Prostate gland (tissue), 2 donors: ENCODE measurements at regions not wholly inside any gene's neighbourhood (a gene's known extent, or its start where the extent isn't known, plus 50 kb on each side); places are given as distances from the start of the nearest gene placed in this dataset.

Experiments used
- POLR2A ChIP-seq: fragments of 450-650 bp; IDR thresholded peaks from one replicate; pipeline ENCODE4 v1.6.1; 2016; ENCODE audit warnings: antibody characterized with exemption, mild to moderate bottlenecking
- POLR2AphosphoS5 ChIP-seq: sonication (generic); formaldehyde crosslinking; IDR thresholded peaks from one replicate; pipeline ENCODE4 v1.6.1; 2017; ENCODE audit warnings: antibody characterized with exemption
- TF ChIP-seq, protein P1 (sequence below), 4 experiments: fragments of 200-600 bp in 2 of 4; fragments of 450-650 bp in 2 of 4; sonication (generic) in 2 of 4; IDR thresholded peaks; 1 replicate in 3 of 4; 2 replicates in 1 of 4; pipeline ENCODE4 v1.5.1; 2016 to 2019; ENCODE audit warnings: antibody characterized with exemption in 4 of 4, mild to moderate bottlenecking in 2 of 4, moderate library complexity in 2 of 4

DNA sequence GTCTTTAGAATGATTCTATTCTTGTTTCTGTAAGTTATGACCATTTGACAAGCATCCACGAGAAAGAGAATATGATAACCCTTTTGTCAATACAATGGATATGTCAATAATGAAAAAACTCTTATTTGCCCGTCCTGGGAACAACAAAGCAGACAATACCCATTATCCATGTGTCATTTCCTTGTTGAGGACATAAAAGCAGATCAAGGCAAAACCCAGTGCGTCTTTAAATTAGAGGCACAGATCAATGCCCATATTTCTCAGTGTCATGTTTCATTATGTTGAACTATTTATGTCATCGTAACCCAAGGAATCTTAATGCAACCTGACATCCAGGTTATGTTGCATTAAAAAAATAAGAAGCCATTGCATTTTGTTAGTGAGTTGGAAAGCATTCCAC, 365.0 kb upstream of the CELF4 start:
- TF ChIP-seq POLR2A (no peak), POLR2AphosphoS5 (no peak)
- TF ChIP-seq, protein P1, sequence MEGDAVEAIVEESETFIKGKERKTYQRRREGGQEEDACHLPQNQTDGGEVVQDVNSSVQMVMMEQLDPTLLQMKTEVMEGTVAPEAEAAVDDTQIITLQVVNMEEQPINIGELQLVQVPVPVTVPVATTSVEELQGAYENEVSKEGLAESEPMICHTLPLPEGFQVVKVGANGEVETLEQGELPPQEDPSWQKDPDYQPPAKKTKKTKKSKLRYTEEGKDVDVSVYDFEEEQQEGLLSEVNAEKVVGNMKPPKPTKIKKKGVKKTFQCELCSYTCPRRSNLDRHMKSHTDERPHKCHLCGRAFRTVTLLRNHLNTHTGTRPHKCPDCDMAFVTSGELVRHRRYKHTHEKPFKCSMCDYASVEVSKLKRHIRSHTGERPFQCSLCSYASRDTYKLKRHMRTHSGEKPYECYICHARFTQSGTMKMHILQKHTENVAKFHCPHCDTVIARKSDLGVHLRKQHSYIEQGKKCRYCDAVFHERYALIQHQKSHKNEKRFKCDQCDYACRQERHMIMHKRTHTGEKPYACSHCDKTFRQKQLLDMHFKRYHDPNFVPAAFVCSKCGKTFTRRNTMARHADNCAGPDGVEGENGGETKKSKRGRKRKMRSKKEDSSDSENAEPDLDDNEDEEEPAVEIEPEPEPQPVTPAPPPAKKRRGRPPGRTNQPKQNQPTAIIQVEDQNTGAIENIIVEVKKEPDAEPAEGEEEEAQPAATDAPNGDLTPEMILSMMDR (IDR thresholded peaks at IDR 0.05) = no peak
